HG02938 (cell line): ENCODE measurements at regions not wholly inside any gene's neighbourhood (a gene's known extent, or its start where the extent isn't known, plus 50 kb on each side); places are given as distances from the start of the nearest gene placed in this dataset.
"Not testable (repeated sequence)": the region's sequence is repeated elsewhere in the genome, so short reads cannot be mapped to it uniquely, and the experiment has no call there.

Source experiments
- ATAC-seq: cut with Tn5 transposase; IDR thresholded peaks from one replicate; pipeline ENCODE4 v1.9.1; 2021; ENCODE audit warnings: mild to moderate bottlenecking, moderate library complexity; ENCODE audit not compliant: unreplicated experiment

GRCh38 chr10:64528294-64529002, 1007.2 kb downstream of the REEP3 start:
- ATAC-seq: no peak

GRCh38 chr10:64529003-64529350, 1007.8 kb downstream of the REEP3 start:
- no peak for ATAC-seq

- ATAC-seq: no peak
Measured at GRCh38 chr10:64534616-64535015, 1013.4 kb downstream of the REEP3 start.

- ATAC-seq: no peak
Measured at GRCh38 chr10:64535131-64535867, 1014.1 kb downstream of the REEP3 start.

- no peak for ATAC-seq
Measured at GRCh38 chr10:64537112-64537511, 1015.9 kb downstream of the REEP3 start.

GRCh38 chr10:64537928-64538327, 1016.7 kb downstream of the REEP3 start:
- ATAC-seq: no peak

GRCh38 chr10:64546073-64546472, 1024.9 kb downstream of the REEP3 start:
- no peak for ATAC-seq

GRCh38 chr10:64547168-64547567, 1026.0 kb downstream of the REEP3 start:
- no peak for ATAC-seq

GRCh38 chr10:64555666-64556065, 1034.5 kb downstream of the REEP3 start:
- no peak for ATAC-seq

- ATAC-seq: no peak
Measured at GRCh38 chr10:64558094-64558835, 1037.1 kb downstream of the REEP3 start.

GRCh38 chr10:64571056-64571455, 1049.9 kb downstream of the REEP3 start:
- no peak for ATAC-seq

GRCh38 chr10:64573623-64574325, 1052.6 kb downstream of the REEP3 start:
- ATAC-seq: no peak

GRCh38 chr10:64574371-64574770, 1053.2 kb downstream of the REEP3 start:
- ATAC-seq: no peak

GRCh38 chr10:64576497-64576896, 1055.3 kb downstream of the REEP3 start:
- no peak for ATAC-seq

GRCh38 chr10:64578757-64579156, 1057.6 kb downstream of the REEP3 start:
- not testable (repeated sequence) for ATAC-seq

GRCh38 chr10:64586934-64587503, 1065.8 kb downstream of the REEP3 start:
- ATAC-seq: no peak

GRCh38 chr10:64594072-64594471, 1072.9 kb downstream of the REEP3 start:
- no peak for ATAC-seq

GRCh38 chr10:64598600-64598999, 1077.4 kb downstream of the REEP3 start:
- no peak for ATAC-seq

- no peak for ATAC-seq
Measured at GRCh38 chr10:64601298-64601697, 1080.1 kb downstream of the REEP3 start.

- no peak for ATAC-seq
Measured at GRCh38 chr10:64617085-64617484, 1095.9 kb downstream of the REEP3 start.

GRCh38 chr10:64619102-64619501, 1097.9 kb downstream of the REEP3 start:
- ATAC-seq: no peak
